HUES64 (cell line): ENCODE measurements at regions not wholly inside any gene's neighbourhood (a gene's known extent, or its start where the extent isn't known, plus 50 kb on each side); places are given as distances from the start of the nearest gene placed in this dataset.

Source experiments
- H3K27ac ChIP-seq: 2 replicates; pipeline ENCODE4 v1.7.0; 2013; ENCODE audit warnings: low read depth, low read length, inconsistent platforms
- H3K27me3 ChIP-seq: 2 replicates; pipeline ENCODE4 v1.6.1; 2013; ENCODE audit warnings: mild to moderate bottlenecking, low read length; ENCODE audit not compliant: insufficient read depth
- H3K36me3 ChIP-seq: 2 replicates; pipeline ENCODE4 v1.6.1; 2013; ENCODE audit warnings: mild to moderate bottlenecking, low read length; ENCODE audit not compliant: insufficient read depth
- H3K4me1 ChIP-seq: 2 replicates; pipeline ENCODE4 v1.6.1; 2013; ENCODE audit warnings: mild to moderate bottlenecking, low read length, moderate library complexity; ENCODE audit not compliant: insufficient read depth
- H3K4me3 ChIP-seq: 2 replicates; pipeline ENCODE4 v1.5.1; 2013; ENCODE audit warnings: mild to moderate bottlenecking, low read length, moderate library complexity
- H3K9ac ChIP-seq: 2 replicates; pipeline ENCODE4 v1.6.1; 2013; ENCODE audit warnings: mild to moderate bottlenecking, low read depth, low read length
- H3K9me3 ChIP-seq: 2 replicates; pipeline ENCODE4 v1.6.1; 2013; ENCODE audit warnings: low read depth, low read length; ENCODE audit not compliant: insufficient read depth
- WGBS: fragments of 150-250, 120-280 bp; methylation state at CpG from one replicate; pipeline ENCODE4 v1.1.7; 2013; ENCODE audit warnings: missing lambda C conversion rate; 5-methylcytosine and 5-hydroxymethylcytosine counted together

DNA sequence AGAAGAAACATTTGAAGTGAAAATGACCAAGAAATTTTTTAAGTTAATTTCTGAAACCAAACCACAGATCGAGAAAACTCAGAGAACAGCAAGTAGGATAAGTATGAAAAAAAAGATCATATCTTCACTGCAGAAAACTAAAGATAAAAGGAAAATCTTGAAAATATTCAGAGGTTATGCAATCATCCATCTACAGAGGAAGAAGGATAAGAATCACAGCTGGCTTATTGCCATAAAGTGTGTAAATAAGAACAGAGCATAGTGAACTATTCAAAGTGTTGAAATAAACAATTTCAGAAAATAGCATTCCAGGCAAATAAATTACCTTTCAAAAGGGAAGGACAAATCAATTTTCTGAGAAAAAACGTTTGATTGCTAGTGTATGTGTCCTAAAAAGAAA lies 1191.7 kb upstream of the CDH6 start:
- Histone ChIP-seq H3K36me3 (no peaks in the 10 kb centered on the region), H3K4me1 (no peaks in the 10 kb centered on the region), H3K4me3 (no peak overlapping the region), H3K27ac (no peak overlapping the region), H3K9ac (no peak overlapping the region), H3K27me3 (no peaks in the 10 kb centered on the region), H3K9me3 (no peaks in the 10 kb centered on the region)
- WGBS: 83% methylated on average over 1 of the region's 2 CpGs

GRCh38 chr5:30000231-30000630 lies 1193.3 kb upstream of the CDH6 start:
- no peak overlapping the region for H3K4me3 ChIP-seq
- H3K9me3 ChIP-seq: no peaks in the 10 kb centered on the region
- H3K36me3 ChIP-seq: no peaks in the 10 kb centered on the region
- no peak overlapping the region for H3K9ac ChIP-seq
- H3K27ac ChIP-seq: no peak overlapping the region
- no peaks in the 10 kb centered on the region for H3K27me3 ChIP-seq
- H3K4me1 ChIP-seq: no peaks in the 10 kb centered on the region

DNA sequence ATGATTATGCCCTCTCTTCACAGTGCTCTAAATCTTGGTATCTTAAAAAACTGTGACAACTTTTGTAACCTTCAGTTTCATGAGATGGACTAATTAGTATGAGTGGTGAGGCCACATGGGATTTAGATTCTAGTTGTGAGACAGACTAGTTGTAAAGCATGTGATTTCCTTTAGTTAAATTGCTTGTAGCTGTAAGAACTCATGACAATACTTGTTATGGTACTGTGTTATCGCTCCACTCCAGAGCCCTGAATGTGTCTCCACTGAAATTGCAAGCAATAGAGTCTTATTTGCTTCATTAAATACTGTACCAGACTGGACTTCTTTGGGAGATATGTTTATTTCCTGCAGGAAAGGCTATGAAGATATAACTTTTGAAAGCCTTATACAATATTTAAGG lies 1198.3 kb upstream of the CDH6 start:
- no peak overlapping the region for H3K27ac ChIP-seq
- 100% methylated on average over 1 of the region's 1 CpG for WGBS
- no peaks in the 10 kb centered on the region for H3K27me3 ChIP-seq

GRCh38 chr5:29994519-29994918 lies 1199.0 kb upstream of the CDH6 start:
- H3K36me3 ChIP-seq: no peaks in the 10 kb centered on the region
- no peak overlapping the region for H3K27ac ChIP-seq
- 89% methylated on average over 2 of the region's 3 CpGs for WGBS
- no peaks in the 10 kb centered on the region for H3K4me1 ChIP-seq
- H3K9ac ChIP-seq: no peak overlapping the region
- H3K27me3 ChIP-seq: no peaks in the 10 kb centered on the region
- H3K9me3 ChIP-seq: no peaks in the 10 kb centered on the region
- no peak overlapping the region for H3K4me3 ChIP-seq

More for the DNA sequence above, 1198.3 kb upstream of the CDH6 start:
- Histone ChIP-seq H3K9me3 (no peaks in the 10 kb centered on the region), H3K9ac (no peak overlapping the region), H3K4me3 (no peak overlapping the region), H3K36me3 (no peaks in the 10 kb centered on the region), H3K4me1 (no peaks in the 10 kb centered on the region)

DNA sequence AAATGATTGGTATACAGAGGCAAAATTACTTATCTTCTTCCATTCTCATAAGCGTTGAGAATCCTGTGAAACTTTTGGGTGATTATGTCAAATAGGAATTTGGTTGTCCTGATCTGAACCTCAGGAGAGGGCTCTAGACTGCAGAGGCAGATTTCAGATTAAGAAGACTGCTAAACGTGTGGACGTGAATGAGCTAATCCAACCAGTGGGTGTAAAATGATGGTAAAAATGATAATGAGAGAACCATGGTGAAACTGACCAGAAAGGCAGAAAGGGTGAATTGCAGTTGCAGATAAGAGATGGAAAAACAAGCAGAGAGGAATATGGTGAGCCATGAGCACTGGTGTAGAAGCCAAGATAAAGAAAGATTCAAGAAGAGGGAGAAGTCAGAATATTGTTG lies 1200.2 kb upstream of the CDH6 start:
- H3K4me3 ChIP-seq: no peak overlapping the region
- H3K36me3 ChIP-seq: no peaks in the 10 kb centered on the region
- no peaks in the 10 kb centered on the region for H3K27me3 ChIP-seq
- WGBS: 93% methylated on average over 3 of the region's 3 CpGs
- H3K27ac ChIP-seq: no peak overlapping the region
- no peak overlapping the region for H3K9ac ChIP-seq
- H3K4me1 ChIP-seq: no peaks in the 10 kb centered on the region
- H3K9me3 ChIP-seq: no peaks in the 10 kb centered on the region

DNA sequence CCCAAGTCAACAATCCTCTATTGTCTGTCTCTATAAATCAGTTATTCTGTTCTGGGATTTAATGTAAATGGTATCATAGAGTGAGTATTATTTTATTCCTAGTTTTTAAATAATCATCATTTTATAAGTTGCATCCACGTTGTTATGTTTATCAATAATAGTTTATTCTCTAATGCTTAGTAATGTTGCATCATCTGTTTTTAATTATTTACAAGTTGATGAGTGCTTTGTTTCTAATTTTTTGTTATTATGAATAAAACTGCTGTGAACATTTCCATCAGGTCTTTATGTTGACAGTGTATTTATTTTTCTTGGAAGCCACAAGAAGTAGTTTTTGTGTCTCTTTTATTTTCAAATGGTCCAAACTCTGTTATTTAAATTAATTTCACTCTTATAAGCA lies 1201.2 kb upstream of the CDH6 start:
- Histone ChIP-seq H3K27ac (no peak overlapping the region), H3K9ac (no peak overlapping the region), H3K9me3 (no peaks in the 10 kb centered on the region), H3K27me3 (no peaks in the 10 kb centered on the region), H3K36me3 (no peaks in the 10 kb centered on the region), H3K4me3 (no peak overlapping the region), H3K4me1 (no peaks in the 10 kb centered on the region)
- WGBS: no CpG with 5 or more reads among the region's 1 CpG

GRCh38 chr5:29990681-29991080 lies 1202.8 kb upstream of the CDH6 start:
- Histone ChIP-seq H3K27ac (no peak overlapping the region), H3K36me3 (no peaks in the 10 kb centered on the region), H3K4me3 (no peak overlapping the region), H3K9ac (no peak overlapping the region), H3K27me3 (no peaks in the 10 kb centered on the region), H3K9me3 (no peaks in the 10 kb centered on the region), H3K4me1 (no peaks in the 10 kb centered on the region)
- 96% methylated on average over 3 of the region's 3 CpGs for WGBS

DNA sequence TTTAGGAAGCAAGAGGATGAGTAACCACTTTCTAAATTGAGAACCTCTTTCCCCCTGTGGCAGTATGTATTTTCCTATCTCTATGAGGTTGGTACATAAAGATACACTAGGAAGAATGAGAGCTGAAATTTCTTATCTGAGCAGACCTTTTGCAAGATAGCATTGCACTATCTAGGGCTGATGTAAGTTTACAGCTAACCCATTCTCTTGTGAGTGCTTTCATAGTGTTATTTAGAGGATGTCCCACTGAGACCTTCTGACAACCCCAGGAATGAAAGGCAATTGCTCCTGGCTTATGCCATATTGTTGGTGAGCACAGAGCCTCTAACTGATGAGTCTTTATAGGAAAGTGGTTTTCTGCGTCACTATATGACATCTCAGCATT lies 1209.3 kb upstream of the CDH6 start:
- no peak overlapping the region for H3K27ac ChIP-seq
- no peaks in the 10 kb centered on the region for H3K9me3 ChIP-seq
- no peak overlapping the region for H3K9ac ChIP-seq
- peaks cover 16% of the 10 kb centered on the region for H3K4me1 ChIP-seq
- H3K4me3 ChIP-seq: no peak overlapping the region
- WGBS: 100% methylated on average over 1 of the region's 1 CpG
- no peaks in the 10 kb centered on the region for H3K36me3 ChIP-seq
- no peaks in the 10 kb centered on the region for H3K27me3 ChIP-seq

GRCh38 chr5:29983528-29984155 lies 1209.8 kb upstream of the CDH6 start:
- Histone ChIP-seq H3K27me3 (no peaks in the 10 kb centered on the region), H3K9me3 (no peaks in the 10 kb centered on the region), H3K9ac (no peak overlapping the region), H3K36me3 (no peaks in the 10 kb centered on the region), H3K4me3 (no peak overlapping the region), H3K4me1 (peaks cover 16% of the 10 kb centered on the region), H3K27ac (no peak overlapping the region)

DNA sequence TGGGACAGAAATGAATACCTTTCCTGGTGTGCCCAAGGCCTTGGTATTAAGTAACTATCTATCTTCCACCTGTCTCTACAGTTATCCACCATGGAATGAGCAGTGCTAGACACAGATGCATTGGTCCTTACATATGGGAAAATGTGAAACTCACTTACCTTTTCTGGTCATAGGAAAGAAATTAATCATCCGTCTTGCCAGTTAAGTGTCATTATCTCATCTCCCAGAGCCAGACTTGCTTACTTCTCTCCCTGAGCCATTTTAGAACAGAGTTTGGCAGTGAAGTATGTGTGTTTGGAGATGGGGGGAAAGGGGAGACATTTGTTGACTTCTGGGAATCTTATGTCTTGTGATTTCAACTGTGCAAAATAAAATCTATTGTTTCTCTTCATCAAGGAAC lies 1211.0 kb upstream of the CDH6 start:
- peaks cover 16% of the 10 kb centered on the region for H3K4me1 ChIP-seq
- WGBS: 100% methylated on average over 1 of the region's 1 CpG

DNA sequence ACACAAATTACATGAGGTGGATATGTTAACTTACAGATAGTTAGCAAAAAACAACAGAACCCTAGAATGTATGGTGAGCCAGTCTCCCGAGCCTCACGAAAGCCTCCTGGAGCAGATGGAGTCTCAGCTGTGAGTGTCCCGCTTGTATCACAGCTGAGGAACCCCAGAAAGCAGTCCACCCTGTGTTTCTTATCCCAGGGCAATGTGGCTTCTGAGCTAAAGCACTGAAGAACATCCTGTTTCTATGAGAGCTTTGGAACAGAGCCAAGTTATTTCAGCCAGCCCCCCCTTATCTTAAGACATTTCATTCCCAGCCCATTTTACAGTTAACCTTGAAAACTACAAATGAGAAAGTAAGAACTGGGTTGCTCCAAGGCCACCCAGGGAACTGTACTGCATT lies 1220.9 kb upstream of the CDH6 start:
- H3K36me3 ChIP-seq: no peaks in the 10 kb centered on the region
- no peaks in the 10 kb centered on the region for H3K9me3 ChIP-seq
- H3K9ac ChIP-seq: no peak overlapping the region
- H3K4me3 ChIP-seq: no peak overlapping the region
- no peak overlapping the region for H3K27ac ChIP-seq
- 95% methylated on average over 3 of the region's 3 CpGs for WGBS
- no peaks in the 10 kb centered on the region for H3K27me3 ChIP-seq
- no peaks in the 10 kb centered on the region for H3K4me1 ChIP-seq

More for the DNA sequence above, 1211.0 kb upstream of the CDH6 start:
- H3K9me3 ChIP-seq: no peaks in the 10 kb centered on the region
- H3K9ac ChIP-seq: no peak overlapping the region
- H3K27ac ChIP-seq: no peak overlapping the region
- H3K36me3 ChIP-seq: no peaks in the 10 kb centered on the region
- no peak overlapping the region for H3K4me3 ChIP-seq
- no peaks in the 10 kb centered on the region for H3K27me3 ChIP-seq

- Histone ChIP-seq H3K4me1 (no peaks in the 10 kb centered on the region), H3K27ac (no peak overlapping the region), H3K36me3 (no peaks in the 10 kb centered on the region), H3K27me3 (no peaks in the 10 kb centered on the region), H3K9ac (no peak overlapping the region), H3K9me3 (no peaks in the 10 kb centered on the region), H3K4me3 (no peak overlapping the region)
- 52% methylated on average over 3 of the region's 3 CpGs for WGBS
Measured at GRCh38 chr5:29963956-29964355, 1229.5 kb upstream of the CDH6 start.
